Nephron progenitor cell (in vitro differentiated cells): ENCODE measurements at regions not wholly inside any gene's neighbourhood (a gene's known extent, or its start where the extent isn't known, plus 50 kb on each side); places are given as distances from the start of the nearest gene placed in this dataset.

Experiments
- DNase-seq: peaks from one replicate; pipeline ENCODE4 v3.0.0; 2021
- H3K27ac Mint-ChIP-seq: 2 replicates; pipeline ENCODE4 v1.8.0; 2021; ENCODE audit warnings: mild to moderate bottlenecking, moderate library complexity, mixed read lengths
- H3K27me3 Mint-ChIP-seq: 2 replicates; pipeline ENCODE4 v1.8.0; 2021; ENCODE audit warnings: mild to moderate bottlenecking, low read depth, mixed read lengths; ENCODE audit not compliant: poor library complexity
- H3K36me3 Mint-ChIP-seq: 2 replicates; pipeline ENCODE4 v1.8.0; 2021; ENCODE audit warnings: low read depth, mixed read lengths
- H3K4me1 Mint-ChIP-seq: 2 replicates; pipeline ENCODE4 v1.8.0; 2021; ENCODE audit warnings: mixed read lengths
- H3K4me3 Mint-ChIP-seq: 2 replicates; pipeline ENCODE4 v1.8.0; 2021; ENCODE audit warnings: mild to moderate bottlenecking, moderate library complexity, mixed read lengths
- H3K9me3 Mint-ChIP-seq: 2 replicates; pipeline ENCODE4 v1.8.0; 2021; ENCODE audit warnings: mild to moderate bottlenecking, moderate library complexity, mixed read lengths
- CTCF ChIP-seq: fragments of 200-600 bp; sonication (generic); IDR thresholded peaks from 2 replicates; pipeline ENCODE4 v1.5.0; 2021; ENCODE audit warnings: antibody characterized with exemption

GRCh38 chr6:100103194-100103593, 109.2 kb upstream of the MCHR2 start:
- Mint-ChIP-seq H3K4me1 (peaks cover 17% of the 10 kb centered on the region), H3K9me3 (no peaks in the 10 kb centered on the region), H3K27me3 (peaks cover 7% of the 10 kb centered on the region), H3K36me3 (no peaks in the 10 kb centered on the region), H3K4me3 (no peak overlapping the region), H3K27ac (no peak overlapping the region)
- TF ChIP-seq CTCF, result no peak
- DNase-seq, result no peak

GRCh38 chr6:100101644-100102043, 107.6 kb upstream of the MCHR2 start:
- Mint-ChIP-seq H3K27me3 (peaks cover 10% of the 10 kb centered on the region), H3K27ac (no peak overlapping the region), H3K9me3 (no peaks in the 10 kb centered on the region), H3K4me1 (peaks cover 7% of the 10 kb centered on the region), H3K4me3 (no peak overlapping the region), H3K36me3 (no peaks in the 10 kb centered on the region)
- TF ChIP-seq CTCF, result no peak
- no peak for DNase-seq

- Mint-ChIP-seq H3K27ac (no peak overlapping the region), H3K9me3 (no peaks in the 10 kb centered on the region), H3K4me1 (peaks cover under 1% of the 10 kb centered on the region), H3K4me3 (no peak overlapping the region), H3K36me3 (no peaks in the 10 kb centered on the region), H3K27me3 (peaks cover 10% of the 10 kb centered on the region)
- TF ChIP-seq CTCF, result no peak
- DNase-seq, result no peak
Measured at GRCh38 chr6:100100776-100101175, 106.8 kb upstream of the MCHR2 start.

- no peaks in the 10 kb centered on the region for H3K9me3 Mint-ChIP-seq
- no peaks in the 10 kb centered on the region for H3K4me1 Mint-ChIP-seq
- no peak overlapping the region for H3K27ac Mint-ChIP-seq
- no peak for DNase-seq
- no peak overlapping the region for H3K4me3 Mint-ChIP-seq
- H3K27me3 Mint-ChIP-seq, result peaks cover 10% of the 10 kb centered on the region
- peak; percentile 65 for TF ChIP-seq CTCF
- no peaks in the 10 kb centered on the region for H3K36me3 Mint-ChIP-seq
Measured at GRCh38 chr6:100099189-100100074, 105.4 kb upstream of the MCHR2 start.

- Mint-ChIP-seq H3K9me3 (no peaks in the 10 kb centered on the region), H3K36me3 (no peaks in the 10 kb centered on the region), H3K27ac (no peak overlapping the region), H3K4me3 (no peak overlapping the region), H3K27me3 (peaks cover 3% of the 10 kb centered on the region), H3K4me1 (no peaks in the 10 kb centered on the region)
- no peak for TF ChIP-seq CTCF
- no peak for DNase-seq
Measured at GRCh38 chr6:100096936-100097335, 102.9 kb upstream of the MCHR2 start.

GRCh38 chr6:100096341-100096740, 102.3 kb upstream of the MCHR2 start:
- Mint-ChIP-seq H3K27me3 (peaks cover 3% of the 10 kb centered on the region), H3K9me3 (no peaks in the 10 kb centered on the region), H3K4me1 (no peaks in the 10 kb centered on the region), H3K4me3 (no peak overlapping the region), H3K36me3 (no peaks in the 10 kb centered on the region), H3K27ac (no peak overlapping the region)
- DNase-seq, result no peak
- no peak for TF ChIP-seq CTCF
